NCI-H2227 (cell line): ENCODE measurements at regions not wholly inside any gene's neighbourhood (a gene's known extent, or its start where the extent isn't known, plus 50 kb on each side); places are given as distances from the start of the nearest gene placed in this dataset.

Source experiments
- DNase-seq: peaks from one replicate; lab custom pipeline; 2025; ENCODE audit not compliant: unreplicated experiment; lab: John Stamatoyannopoulos, UW

- DNase-seq, result no peak
These were observed 77.6 kb upstream of the POMGNT2 start for GRCh38 chr3:43183456-43183855.

GRCh38 chr3:43181202-43181821 is 75.4 kb upstream of the POMGNT2 start:
- no peak for DNase-seq

- DNase-seq, result no peak
These were observed 74.8 kb upstream of the POMGNT2 start for GRCh38 chr3:43180694-43181093.

- no peak for DNase-seq
These were observed 74.1 kb upstream of the POMGNT2 start for GRCh38 chr3:43180027-43180426.

GRCh38 chr3:43178891-43179366 is 73.0 kb upstream of the POMGNT2 start:
- DNase-seq, result no peak

- no peak for DNase-seq
These were observed 71.2 kb upstream of the POMGNT2 start for GRCh38 chr3:43177085-43177484.

- DNase-seq, result no peak
These were observed 70.8 kb upstream of the POMGNT2 start for GRCh38 chr3:43176666-43177065.

- no peak for DNase-seq
These were observed 69.7 kb upstream of the POMGNT2 start for GRCh38 chr3:43175541-43175940.

- DNase-seq, result no peak
These were observed 68.1 kb upstream of the POMGNT2 start for GRCh38 chr3:43173949-43174348.

- no peak for DNase-seq
These were observed 65.9 kb upstream of the POMGNT2 start for GRCh38 chr3:43171748-43172147.

GRCh38 chr3:43170553-43170952 is 64.7 kb upstream of the POMGNT2 start:
- DNase-seq, result no peak

GRCh38 chr3:43169987-43170386 is 64.1 kb upstream of the POMGNT2 start:
- no peak for DNase-seq

GRCh38 chr3:43166406-43166805 is 60.5 kb upstream of the POMGNT2 start:
- DNase-seq, result no peak

- no peak for DNase-seq
These were observed 59.9 kb upstream of the POMGNT2 start for GRCh38 chr3:43165786-43166185.

GRCh38 chr3:43163895-43164493 is 58.1 kb upstream of the POMGNT2 start:
- no peak for DNase-seq

GRCh38 chr3:43162230-43163084 is 56.6 kb upstream of the POMGNT2 start:
- DNase-seq, result no peak

GRCh38 chr3:43161684-43162229 is 55.9 kb upstream of the POMGNT2 start:
- no peak for DNase-seq

GRCh38 chr3:43160664-43161063 is 54.8 kb upstream of the POMGNT2 start:
- DNase-seq, result no peak

- no peak for DNase-seq
These were observed 54.0 kb upstream of the POMGNT2 start for GRCh38 chr3:43159876-43160255.

GRCh38 chr3:43159131-43159875 is 53.4 kb upstream of the POMGNT2 start:
- DNase-seq, result no peak

- no peak for DNase-seq
These were observed 51.1 kb upstream of the POMGNT2 start for GRCh38 chr3:43156812-43157455.
